Caco-2 (cell line): ENCODE measurements at regions not wholly inside any gene's neighbourhood (a gene's known extent, or its start where the extent isn't known, plus 50 kb on each side); places are given as distances from the start of the nearest gene placed in this dataset.
"Not testable (repeated sequence)": the region's sequence is repeated elsewhere in the genome, so short reads cannot be mapped to it uniquely, and the experiment has no call there.

Source experiments
- BruUV-seq: library from RNA; stranded (reverse); fragments of 400-500 nt; replicated peaks from 2 replicates; lab custom pipeline; 2021; lab: Mats Ljungman, UMichigan
- CTCF ChIA-PET: fragments of 300-600 bp; sonication (Branson Sonifier 250); formaldehyde crosslinking; loops from one replicate; lab custom pipeline; 2022; ENCODE audit warnings: antibody characterized with exemption; lab: Charles Lee
- POLR2A ChIA-PET: fragments of 300-600 bp; sonication (Branson Sonifier 250); formaldehyde crosslinking; loops from one replicate; lab custom pipeline; 2022; ENCODE audit warnings: antibody characterized with exemption; lab: Charles Lee
- DNase-seq, 2 experiments: peaks; one replicate each; pipeline versions ENCODE4 v3.0.0 to v3.0.0-alpha.2; 2020 to 2022
- H3K27me3 ChIP-seq: replicated peaks from 2 replicates; pipeline ENCODE4 v1.6.0; 2011; ENCODE audit warnings: low read length; ENCODE audit not compliant: control insufficient read depth, insufficient read depth
- H3K36me3 ChIP-seq: 2 replicates; pipeline ENCODE4 v1.5.1; 2011; ENCODE audit warnings: low read length; ENCODE audit not compliant: control insufficient read depth, insufficient read depth
- H3K4me1 ChIP-seq: fragments of 250-450 bp; sonication (Bioruptor Pico); 2 replicates; pipeline ENCODE4 v1.5.1; 2020; ENCODE audit warnings: mild to moderate bottlenecking
- H3K4me3 ChIP-seq: 2 replicates; pipeline ENCODE4 v1.5.1; 2011; ENCODE audit warnings: low read depth, mild to moderate bottlenecking, control low read depth, low read length
- H3K9me3 ChIP-seq: fragments of 250-450 bp; sonication (Bioruptor Pico); 2 replicates; pipeline ENCODE4 v1.5.1; 2020; ENCODE audit warnings: mild to moderate bottlenecking, moderate library complexity
- H3K27ac Mint-ChIP-seq: one replicate; pipeline ENCODE4 v1.8.0; 2022; ENCODE audit warnings: mixed read lengths; ENCODE audit not compliant: unreplicated experiment
- H3K27me3 Mint-ChIP-seq: one replicate; pipeline ENCODE4 v1.8.0; 2022; ENCODE audit warnings: mixed read lengths; ENCODE audit not compliant: insufficient read depth, unreplicated experiment
- H3K36me3 Mint-ChIP-seq: one replicate; pipeline ENCODE4 v1.8.0; 2022; ENCODE audit warnings: mild to moderate bottlenecking, mixed read lengths; ENCODE audit not compliant: insufficient read depth, unreplicated experiment
- H3K4me1 Mint-ChIP-seq: one replicate; pipeline ENCODE4 v1.8.0; 2022; ENCODE audit warnings: low read depth, mixed read lengths; ENCODE audit not compliant: unreplicated experiment
- H3K4me3 Mint-ChIP-seq: one replicate; pipeline ENCODE4 v1.8.0; 2022; ENCODE audit warnings: mild to moderate bottlenecking, moderate library complexity, mixed read lengths; ENCODE audit not compliant: unreplicated experiment
- H3K9me3 Mint-ChIP-seq: one replicate; pipeline ENCODE4 v1.8.0; 2022; ENCODE audit warnings: mixed read lengths; ENCODE audit not compliant: unreplicated experiment
- CTCF ChIP-seq, 2 experiments: fragments of 200-600 bp in 1 of 2; IDR thresholded peaks; 1 replicate in 1 of 2; 2 replicates in 1 of 2; pipeline versions ENCODE4 v1.5.1 to v1.8.0; 2011 to 2022; ENCODE audit warnings: antibody characterized with exemption in 1 of 2, control low read depth in 1 of 2, inconsistent platforms in 1 of 2, low read depth in 1 of 2, low read length in 1 of 2, mild to moderate bottlenecking in 1 of 2, moderate library complexity in 1 of 2; ENCODE audit not compliant: insufficient read depth in 1 of 2, severe bottlenecking in 1 of 2, unreplicated experiment in 1 of 2
- intact Hi-C: fragments of 100-400 bp; cut with micrococcal nuclease; formaldehyde crosslinking; loops from one replicate; pipeline ENCODE4 v1.10.0; 2022; ENCODE audit not compliant: unreplicated experiment

GRCh38 chr1:99371413-99371812, 107.1 kb downstream of the PLPPR4 start:
- no peaks in the 10 kb centered on the region for H3K4me1 ChIP-seq
- no peaks in the 10 kb centered on the region for H3K27me3 ChIP-seq
- H3K36me3 Mint-ChIP-seq: no peaks in the 10 kb centered on the region
- ChIA-PET CTCF (no interaction called here), POLR2A (no interaction called here)
- H3K36me3 ChIP-seq: no peaks in the 10 kb centered on the region
- intact Hi-C loops: no loop called here
- H3K27ac Mint-ChIP-seq: no peak overlapping the region
- peaks cover 6% of the 10 kb centered on the region for H3K4me1 Mint-ChIP-seq
- BruUV-seq: no TSS peak
- peaks cover 8% of the 10 kb centered on the region for H3K27me3 Mint-ChIP-seq
- no peak overlapping the region for H3K4me3 Mint-ChIP-seq
- no peaks in the 10 kb centered on the region for H3K9me3 Mint-ChIP-seq
- DNase-seq: no peak
- no peaks in the 10 kb centered on the region for H3K9me3 ChIP-seq
- H3K4me3 ChIP-seq: no peak overlapping the region
- TF ChIP-seq CTCF (IDR thresholded peaks at IDR 0.05; ENCODE audit: insufficient read depth in 1 of 2, low read depth in 1 of 2, low read length in 1 of 2, severe bottlenecking in 1 of 2, unreplicated experiment in 1 of 2): no peak

GRCh38 chr1:99374109-99374508, 109.8 kb downstream of the PLPPR4 start:
- Mint-ChIP-seq H3K4me1 (peaks cover 6% of the 10 kb centered on the region), H3K4me3 (peak overlapping the region; percentile 22), H3K27me3 (peaks cover 3% of the 10 kb centered on the region), H3K9me3 (no peaks in the 10 kb centered on the region), H3K36me3 (no peaks in the 10 kb centered on the region), H3K27ac (no peak overlapping the region)
- Histone ChIP-seq H3K4me1 (no peaks in the 10 kb centered on the region), H3K9me3 (no peaks in the 10 kb centered on the region), H3K4me3 (no peak overlapping the region), H3K27me3 (no peaks in the 10 kb centered on the region), H3K36me3 (no peaks in the 10 kb centered on the region)
- no TSS peak for BruUV-seq
- POLR2A ChIA-PET: no interaction called here
- no peak for TF ChIP-seq CTCF (IDR thresholded peaks at IDR 0.05; ENCODE audit: insufficient read depth in 1 of 2, low read depth in 1 of 2, low read length in 1 of 2, severe bottlenecking in 1 of 2, unreplicated experiment in 1 of 2)
- no peak for DNase-seq
- CTCF ChIA-PET: no interaction called here
- intact Hi-C loops: no loop called here

- H3K4me3 ChIP-seq, CTCF ChIA-PET, H3K4me1 Mint-ChIP-seq, H3K27me3 Mint-ChIP-seq, intact Hi-C loops, H3K27ac Mint-ChIP-seq, H3K4me1 ChIP-seq, BruUV-seq, H3K9me3 ChIP-seq, H3K36me3 Mint-ChIP-seq, H3K4me3 Mint-ChIP-seq, H3K27me3 ChIP-seq, DNase-seq, H3K36me3 ChIP-seq, H3K9me3 Mint-ChIP-seq, POLR2A ChIA-PET: not testable (repeated sequence)
Measured at GRCh38 chr1:99374693-99375092, 110.4 kb downstream of the PLPPR4 start.

GRCh38 chr1:99384021-99384420, 119.7 kb downstream of the PLPPR4 start:
- Mint-ChIP-seq H3K27me3 (no peaks in the 10 kb centered on the region), H3K4me3 (no peak overlapping the region), H3K27ac (no peak overlapping the region), H3K36me3 (no peaks in the 10 kb centered on the region), H3K9me3 (no peaks in the 10 kb centered on the region), H3K4me1 (no peaks in the 10 kb centered on the region)
- BruUV-seq: no TSS peak
- intact Hi-C loops: no loop called here
- H3K27me3 ChIP-seq: no peaks in the 10 kb centered on the region
- H3K4me3 ChIP-seq: no peak overlapping the region
- no peak for TF ChIP-seq CTCF (IDR thresholded peaks at IDR 0.05; ENCODE audit: insufficient read depth in 1 of 2, low read depth in 1 of 2, low read length in 1 of 2, severe bottlenecking in 1 of 2, unreplicated experiment in 1 of 2)
- no peaks in the 10 kb centered on the region for H3K9me3 ChIP-seq
- no peak for DNase-seq
- no peaks in the 10 kb centered on the region for H3K36me3 ChIP-seq
- H3K4me1 ChIP-seq: no peaks in the 10 kb centered on the region
- ChIA-PET CTCF (no interaction called here), POLR2A (no interaction called here)
